CD4-positive, alpha-beta T cell (primary cell): ENCODE measurements at regions not wholly inside any gene's neighbourhood (a gene's known extent, or its start where the extent isn't known, plus 50 kb on each side); places are given as distances from the start of the nearest gene placed in this dataset.

ENCODE experiments used
- ATAC-seq: fragments of 200-7000 bp; cut with Tn5 transposase; one replicate; pipeline ENCODE4 v1.10.0; 2022; ENCODE audit warnings: mild to moderate bottlenecking; ENCODE audit not compliant: poor library complexity
- CTCF ChIA-PET: fragments of 350-600 bp; sonication (Branson Sonifier 250); formaldehyde crosslinking; loops from one replicate; lab custom pipeline; 2021; ENCODE audit warnings: antibody characterized with exemption, inconsistent platforms; lab: Charles Lee
- POLR2A ChIA-PET: fragments of 350-600 bp; sonication (Branson Sonifier 250); formaldehyde crosslinking; loops from one replicate; lab custom pipeline; 2021; ENCODE audit warnings: antibody characterized with exemption, inconsistent platforms; lab: Charles Lee
- DNase-seq, 14 experiments: peaks; one replicate each; pipeline ENCODE4 v3.0.0-alpha.2; 2013 to 2020; ENCODE audit warnings: mixed read lengths in 2 of 14
- H3K27ac ChIP-seq, 2 donors: one replicate each; pipeline versions ENCODE4 v1.5.1 to v1.7.0; 2013; ENCODE audit warnings: low read length in 2 of 2, low read depth in 1 of 2, mild to moderate bottlenecking in 1 of 2
- H3K27me3 ChIP-seq, 2 experiments: 1 replicate in 1 of 2; 2 replicates in 1 of 2; pipeline versions ENCODE4 v1.6.1 to v1.7.0; 2013; ENCODE audit warnings: low read length in 2 of 2, control low read depth in 1 of 2, mild to moderate bottlenecking in 1 of 2, moderate library complexity in 1 of 2; ENCODE audit not compliant: insufficient read depth in 2 of 2, control insufficient read depth in 1 of 2
- H3K36me3 ChIP-seq: one replicate; pipeline ENCODE4 v1.6.1; 2013; ENCODE audit warnings: low read length, control low read depth; ENCODE audit not compliant: insufficient read depth
- H3K4me1 ChIP-seq: one replicate; pipeline ENCODE4 v1.6.1; 2013; ENCODE audit warnings: low read length, control low read depth; ENCODE audit not compliant: insufficient read depth
- H3K4me3 ChIP-seq: one replicate; pipeline ENCODE4 v1.5.1; 2013; ENCODE audit warnings: mild to moderate bottlenecking, low read length, moderate library complexity
- H3K9me3 ChIP-seq, 2 experiments: 1 replicate in 1 of 2; 2 replicates in 1 of 2; pipeline versions ENCODE4 v1.6.1 to v1.7.0; 2013; ENCODE audit warnings: low read length in 2 of 2, mild to moderate bottlenecking in 2 of 2, control low read depth in 1 of 2, moderate library complexity in 1 of 2; ENCODE audit not compliant: control insufficient read depth in 1 of 2, insufficient read depth in 1 of 2
- H3K27ac Mint-ChIP-seq: one replicate; pipeline ENCODE4 v1.8.0; 2020; ENCODE audit warnings: mixed read lengths
- H3K27me3 Mint-ChIP-seq: one replicate; pipeline ENCODE4 v1.8.0; 2021; ENCODE audit warnings: mixed read lengths
- H3K36me3 Mint-ChIP-seq: one replicate; pipeline ENCODE4 v1.8.0; 2021; ENCODE audit warnings: low read depth, mixed read lengths
- H3K4me1 Mint-ChIP-seq: one replicate; pipeline ENCODE4 v1.8.0; 2021; ENCODE audit warnings: low read depth, mixed read lengths
- H3K4me3 Mint-ChIP-seq: one replicate; pipeline ENCODE4 v1.8.0; 2020; ENCODE audit warnings: mild to moderate bottlenecking, mixed read lengths
- H3K9me3 Mint-ChIP-seq: one replicate; pipeline ENCODE4 v1.8.0; 2020; ENCODE audit warnings: mixed read lengths
- intact Hi-C, 2 experiments: fragments of 100-400 bp; cut with DNase I in 1 of 2; cut with micrococcal nuclease in 1 of 2; formaldehyde crosslinking; loops; one replicate each; pipeline versions ENCODE4 v1.15.1 to v1.9.0; 2023 to 2025; cut with DNase I, micrococcal nuclease
- TF ChIP-seq, protein P1 (sequence below): fragments of 200-600 bp; IDR thresholded peaks from one replicate; pipeline ENCODE4 v1.8.0; 2022; ENCODE audit warnings: antibody characterized with exemption, mild to moderate bottlenecking

DNA sequence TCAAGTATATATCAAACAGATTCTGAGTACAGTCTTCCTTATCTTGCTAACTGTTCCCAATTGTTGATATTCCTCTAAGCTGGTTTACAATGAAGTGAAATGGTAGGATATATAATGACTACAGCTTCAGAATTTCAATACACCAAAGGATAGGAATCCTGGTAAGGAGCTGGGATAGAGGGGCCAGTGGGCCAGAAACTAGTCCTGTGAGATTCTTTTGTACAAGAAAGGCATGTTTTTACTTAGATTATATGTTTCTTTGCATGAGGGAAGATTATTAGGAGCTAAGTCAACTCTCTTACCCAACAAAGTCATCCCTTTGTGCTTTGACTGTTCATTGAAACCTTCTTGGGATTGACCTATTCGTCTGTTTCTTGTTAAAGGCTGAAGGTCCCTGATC lies 435.7 kb downstream of the PLK2 start:
- TF ChIP-seq, protein P1, sequence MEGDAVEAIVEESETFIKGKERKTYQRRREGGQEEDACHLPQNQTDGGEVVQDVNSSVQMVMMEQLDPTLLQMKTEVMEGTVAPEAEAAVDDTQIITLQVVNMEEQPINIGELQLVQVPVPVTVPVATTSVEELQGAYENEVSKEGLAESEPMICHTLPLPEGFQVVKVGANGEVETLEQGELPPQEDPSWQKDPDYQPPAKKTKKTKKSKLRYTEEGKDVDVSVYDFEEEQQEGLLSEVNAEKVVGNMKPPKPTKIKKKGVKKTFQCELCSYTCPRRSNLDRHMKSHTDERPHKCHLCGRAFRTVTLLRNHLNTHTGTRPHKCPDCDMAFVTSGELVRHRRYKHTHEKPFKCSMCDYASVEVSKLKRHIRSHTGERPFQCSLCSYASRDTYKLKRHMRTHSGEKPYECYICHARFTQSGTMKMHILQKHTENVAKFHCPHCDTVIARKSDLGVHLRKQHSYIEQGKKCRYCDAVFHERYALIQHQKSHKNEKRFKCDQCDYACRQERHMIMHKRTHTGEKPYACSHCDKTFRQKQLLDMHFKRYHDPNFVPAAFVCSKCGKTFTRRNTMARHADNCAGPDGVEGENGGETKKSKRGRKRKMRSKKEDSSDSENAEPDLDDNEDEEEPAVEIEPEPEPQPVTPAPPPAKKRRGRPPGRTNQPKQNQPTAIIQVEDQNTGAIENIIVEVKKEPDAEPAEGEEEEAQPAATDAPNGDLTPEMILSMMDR, result no peak
- H3K36me3 Mint-ChIP-seq, result no peaks in the 10 kb centered on the region
- H3K27ac Mint-ChIP-seq, result no peak overlapping the region
- Histone ChIP-seq H3K36me3 (no peaks in the 10 kb centered on the region), H3K27ac (no peak overlapping the region), H3K27me3 (no peaks in the 10 kb centered on the region), H3K4me3 (no peak overlapping the region), H3K9me3 (no peaks in the 10 kb centered on the region), H3K4me1 (no peaks in the 10 kb centered on the region)
- POLR2A ChIA-PET, result no interaction called here
- no peaks in the 10 kb centered on the region for H3K27me3 Mint-ChIP-seq
- no peak for ATAC-seq
- H3K4me1 Mint-ChIP-seq, result no peaks in the 10 kb centered on the region
- H3K4me3 Mint-ChIP-seq, result no peak overlapping the region
- CTCF ChIA-PET, result no interaction called here
- intact Hi-C loops, result no loop called here
- no peaks in the 10 kb centered on the region for H3K9me3 Mint-ChIP-seq
- DNase-seq, result no peak

DNA sequence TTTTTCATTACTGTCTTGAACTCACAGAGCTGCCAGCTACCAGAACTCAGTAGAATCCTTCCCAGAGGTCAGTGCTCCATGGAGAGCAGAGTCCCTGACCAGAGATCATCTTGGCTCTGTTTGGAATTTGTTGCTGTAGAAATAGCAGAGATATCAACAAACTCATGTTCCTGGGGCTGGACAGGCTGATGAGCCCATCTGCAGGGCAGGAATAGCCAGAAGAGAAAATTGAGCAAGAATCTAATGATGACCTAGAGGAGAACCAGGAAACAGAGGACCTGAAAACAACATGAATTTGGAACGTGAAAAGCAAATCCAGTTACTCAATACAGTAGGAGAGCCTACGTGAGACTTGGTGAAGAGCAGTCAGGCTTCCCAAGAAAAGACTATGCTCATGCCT lies 437.8 kb downstream of the PLK2 start:
- H3K4me3 Mint-ChIP-seq, result no peak overlapping the region
- intact Hi-C loops, result no loop called here
- ChIA-PET POLR2A (no interaction called here), CTCF (no interaction called here)
- no peaks in the 10 kb centered on the region for H3K9me3 Mint-ChIP-seq
- H3K27me3 Mint-ChIP-seq, result no peaks in the 10 kb centered on the region
- TF ChIP-seq, protein P1, result no peak
- H3K36me3 Mint-ChIP-seq, result no peaks in the 10 kb centered on the region
- DNase-seq, result no peak
- no peaks in the 10 kb centered on the region for H3K4me1 Mint-ChIP-seq
- no peak overlapping the region for H3K27ac ChIP-seq
- H3K27ac Mint-ChIP-seq, result no peak overlapping the region
- H3K4me1 ChIP-seq, result no peaks in the 10 kb centered on the region
- ATAC-seq, result no peak
- no peak overlapping the region for H3K4me3 ChIP-seq
- H3K27me3 ChIP-seq, result no peaks in the 10 kb centered on the region
- H3K36me3 ChIP-seq, result no peaks in the 10 kb centered on the region
- H3K9me3 ChIP-seq, result no peaks in the 10 kb centered on the region

DNA sequence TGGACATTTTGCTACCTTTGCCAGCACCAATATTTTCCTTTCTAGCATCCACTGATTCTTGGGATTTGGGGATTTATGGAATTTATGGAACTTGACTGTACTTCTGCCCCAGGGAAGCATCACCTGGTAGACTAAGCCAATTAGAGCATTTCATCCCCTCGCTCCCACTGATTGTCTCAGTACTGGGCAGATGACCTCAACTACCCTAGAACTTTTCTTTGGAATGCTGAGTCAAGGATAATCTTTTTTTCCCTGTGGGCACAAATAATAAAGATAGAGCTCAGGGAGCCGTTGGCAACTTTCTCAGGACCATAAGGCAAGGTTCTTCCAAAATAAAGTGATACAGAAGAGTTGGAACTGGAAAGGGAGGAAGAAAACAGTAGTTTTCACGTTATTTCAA lies 438.4 kb downstream of the PLK2 start:
- ChIA-PET POLR2A (no interaction called here), CTCF (no interaction called here)
- no peaks in the 10 kb centered on the region for H3K4me1 Mint-ChIP-seq
- no peaks in the 10 kb centered on the region for H3K27me3 Mint-ChIP-seq
- TF ChIP-seq, protein P1, result no peak
- DNase-seq (no peak), ATAC-seq (no peak)
- Histone ChIP-seq H3K4me3 (no peak overlapping the region), H3K27ac (no peak overlapping the region), H3K36me3 (no peaks in the 10 kb centered on the region), H3K27me3 (no peaks in the 10 kb centered on the region), H3K9me3 (no peaks in the 10 kb centered on the region), H3K4me1 (no peaks in the 10 kb centered on the region)
- H3K27ac Mint-ChIP-seq, result no peak overlapping the region
- intact Hi-C loops, result no loop called here
- H3K4me3 Mint-ChIP-seq, result no peak overlapping the region
- H3K36me3 Mint-ChIP-seq, result no peaks in the 10 kb centered on the region
- H3K9me3 Mint-ChIP-seq, result no peaks in the 10 kb centered on the region
